Endothelial cell of umbilical vein (primary cell): ENCODE measurements at regions not wholly inside any gene's neighbourhood (a gene's known extent, or its start where the extent isn't known, plus 50 kb on each side); places are given as distances from the start of the nearest gene placed in this dataset.

ENCODE experiments used
- BruUV-seq: library from RNA; stranded (reverse); fragments of 400-500 nt; replicated peaks from 2 replicates; lab custom pipeline; 2021; lab: Mats Ljungman, UMichigan
- CTCF ChIA-PET: fragments of 300-600, 350-600 bp; sonication (Branson Sonifier 250); formaldehyde crosslinking; loops from one replicate; lab custom pipeline; 2021; ENCODE audit warnings: antibody characterized with exemption, inconsistent platforms; lab: Charles Lee
- POLR2A ChIA-PET: fragments of 300-600, 350-600 bp; sonication (Branson Sonifier 250); formaldehyde crosslinking; loops from one replicate; lab custom pipeline; 2021; ENCODE audit warnings: antibody characterized with exemption, inconsistent platforms; lab: Charles Lee
- DNase-seq: peaks from one replicate; pipeline ENCODE4 v3.0.0-alpha.2; 2011; ENCODE audit warnings: low read depth, low spot score
- FAIRE-seq: peaks from 2 replicates; lab custom pipeline; 2011; peaks lifted over from hg19 to GRCh38; lab: Jason Lieb, UNC
- H2AFZ ChIP-seq: 2 replicates; pipeline ENCODE4 v1.6.0; 2012; ENCODE audit warnings: low read depth, low read length, control low read depth, inconsistent platforms
- H3K27ac ChIP-seq: 2 replicates; pipeline ENCODE4 v1.5.1; 2011; ENCODE audit warnings: low read depth, mild to moderate bottlenecking, control low read depth, low read length, moderate library complexity; ENCODE audit not compliant: insufficient read depth
- H3K27me3 ChIP-seq, 2 experiments: 2 replicates each; pipeline versions ENCODE4 v1.6.0 to v1.6.1; 2011; ENCODE audit warnings: low read length in 2 of 2, mixed read lengths in 1 of 2; ENCODE audit not compliant: control insufficient read depth in 2 of 2, insufficient read depth in 2 of 2
- H3K36me3 ChIP-seq, 2 experiments: 2 replicates in 1 of 2; 3 replicates in 1 of 2; pipeline ENCODE4 v1.5.1; 2011; ENCODE audit warnings: low read length in 2 of 2, mild to moderate bottlenecking in 1 of 2, moderate library complexity in 1 of 2; ENCODE audit not compliant: control insufficient read depth in 2 of 2, insufficient read depth in 2 of 2; ENCODE audit errors: extremely low read depth in 1 of 2
- H3K4me1 ChIP-seq: 3 replicates; pipeline ENCODE4 v1.5.1; 2011; ENCODE audit warnings: mild to moderate bottlenecking, low read length; ENCODE audit not compliant: control insufficient read depth, insufficient read depth; ENCODE audit errors: extremely low read depth
- H3K4me2 ChIP-seq: 2 replicates; pipeline ENCODE4 v1.6.1; 2011; ENCODE audit warnings: low read length, control low read depth, mixed read lengths; ENCODE audit not compliant: insufficient read depth
- H3K4me3 ChIP-seq, 3 experiments: fragments of 200-600 bp in 1 of 3; sonication (generic), shearing (Covaris generic) in 1 of 3; replicated peaks in 1 of 3; 2 replicates each; pipeline ENCODE4 v1.5.1; 2011 to 2016; ENCODE audit warnings: control low read depth in 3 of 3, low read length in 3 of 3, mild to moderate bottlenecking in 2 of 3, inconsistent platforms in 1 of 3, low read depth in 1 of 3, moderate library complexity in 1 of 3; ENCODE audit not compliant: insufficient read depth in 1 of 3
- H3K79me2 ChIP-seq: 2 replicates; pipeline ENCODE4 v1.6.0; 2012; ENCODE audit warnings: low read length, inconsistent platforms; ENCODE audit not compliant: control insufficient read depth, insufficient read depth
- H3K9ac ChIP-seq: replicated peaks from 2 replicates; pipeline ENCODE3; 2011; ENCODE audit warnings: low read length, control low read depth; ENCODE audit not compliant: insufficient read depth; ENCODE audit errors: extremely low read depth
- H3K9me1 ChIP-seq: replicated peaks from 3 replicates; pipeline ENCODE4 v1.6.0; 2011; ENCODE audit warnings: mild to moderate bottlenecking, low read length; ENCODE audit not compliant: control insufficient read depth, insufficient read depth; ENCODE audit errors: extremely low read depth
- H3K9me3 ChIP-seq: replicated peaks from 2 replicates; pipeline ENCODE4 v1.5.1; 2012; ENCODE audit warnings: low read length, inconsistent platforms; ENCODE audit not compliant: control insufficient read depth, insufficient read depth
- H4K20me1 ChIP-seq: replicated peaks from 2 replicates; pipeline ENCODE3; 2011; ENCODE audit warnings: mild to moderate bottlenecking, low read length; ENCODE audit not compliant: control insufficient read depth, insufficient read depth; ENCODE audit errors: extremely low read depth
- CTCF ChIP-seq, 2 donors: IDR thresholded peaks; 1 replicate in 1 of 2; 2 replicates in 1 of 2; pipeline ENCODE4 v1.5.1; 2011; ENCODE audit warnings: low read length in 2 of 2, mild to moderate bottlenecking in 2 of 2, moderate library complexity in 2 of 2, control low read depth in 1 of 2, inconsistent platforms in 1 of 2, low read depth in 1 of 2; ENCODE audit not compliant: insufficient read depth in 1 of 2; ENCODE audit errors: extremely low read depth in 1 of 2
- EZH2 ChIP-seq: IDR thresholded peaks from 2 replicates; pipeline ENCODE4 v1.6.1; 2012; ENCODE audit warnings: borderline replicate concordance, low read depth, mild to moderate bottlenecking, moderate library complexity, low read length, inconsistent platforms; ENCODE audit not compliant: severe bottlenecking
- FOS ChIP-seq: IDR thresholded peaks from 2 replicates; pipeline ENCODE4 v1.6.1; 2011; ENCODE audit warnings: mild to moderate bottlenecking, low read length, moderate library complexity, borderline replicate concordance; ENCODE audit not compliant: insufficient read depth
- GATA2 ChIP-seq: IDR thresholded peaks from 2 replicates; pipeline ENCODE4 v1.7.0; 2011; ENCODE audit warnings: low read depth, mild to moderate bottlenecking, moderate library complexity, mixed read lengths, low read length; ENCODE audit not compliant: insufficient read length, insufficient read depth
- JUN ChIP-seq: IDR thresholded peaks from 2 replicates; pipeline ENCODE4 v1.6.1; 2011; ENCODE audit warnings: borderline replicate concordance, low read depth; ENCODE audit not compliant: insufficient read length, insufficient read depth
- MAX ChIP-seq: IDR thresholded peaks from 2 replicates; pipeline ENCODE4 v1.6.1; 2011; ENCODE audit not compliant: insufficient read depth, insufficient read length
- MYC ChIP-seq: IDR thresholded peaks from one replicate; pipeline ENCODE4 v1.6.1; 2011; ENCODE audit warnings: mild to moderate bottlenecking, low read depth, low read length
- POLR2A ChIP-seq: IDR thresholded peaks from 2 replicates; pipeline ENCODE4 v1.6.1; 2012; ENCODE audit warnings: low read depth, mild to moderate bottlenecking, control low read depth, low read length
- POLR2AphosphoS5 ChIP-seq: IDR thresholded peaks from 2 replicates; pipeline ENCODE4 v1.6.1; 2012; ENCODE audit warnings: low read depth, mild to moderate bottlenecking, control low read depth, low read length, moderate library complexity; ENCODE audit not compliant: insufficient read depth
- dilution Hi-C: fragments of 300-500 bp; cut with MboI; formaldehyde crosslinking; loops from one replicate; pipeline ENCODE4 v1.15.0; 2019; ENCODE audit warnings: low sequenced_read_pairs; ENCODE audit not compliant: extremely low pct_ligation_motif_present
- intact Hi-C: fragments of 100-400 bp; cut with micrococcal nuclease; formaldehyde crosslinking; loops from one replicate; pipeline ENCODE4 v1.10.0; 2022

GRCh38 chr11:130629039-130629438, 180.6 kb downstream of the ADAMTS15 start:
- Histone ChIP-seq H3K4me3 (no peak overlapping the region), H3K27ac (no peak overlapping the region), H3K9ac (no peak overlapping the region), H3K79me2 (no peaks in the 10 kb centered on the region), H3K9me3 (no peaks in the 10 kb centered on the region), H3K9me1 (no peaks in the 10 kb centered on the region), H3K27me3 (no peaks in the 10 kb centered on the region), H3K4me2 (no peak overlapping the region), H3K36me3 (no peaks in the 10 kb centered on the region), H2AFZ (no peak overlapping the region), H3K4me1 (no peaks in the 10 kb centered on the region), H4K20me1 (no peaks in the 10 kb centered on the region)
- ChIA-PET POLR2A (no interaction called here), CTCF (no interaction called here)
- FAIRE-seq (no peak), DNase-seq (no peak)
- intact Hi-C loops (no loop called here), dilution Hi-C loops (no loop called here)
- BruUV-seq, result no TSS peak
- no peak for TF ChIP-seq JUN
- TF ChIP-seq POLR2AphosphoS5, result no peak
- TF ChIP-seq CTCF (IDR thresholded peaks at IDR 0.05; ENCODE audit: extremely low read depth in 1 of 2, insufficient read depth in 1 of 2, low read depth in 1 of 2, low read length in 2 of 2), result no peak
- TF ChIP-seq MYC, result no peak
- TF ChIP-seq FOS, result no peak
- no peak for TF ChIP-seq POLR2A
- no peak for TF ChIP-seq GATA2
- TF ChIP-seq EZH2, result no peak
- no peak for TF ChIP-seq MAX
